Parathyroid adenoma (tissue), 2 donors: ENCODE measurements at regions not wholly inside any gene's neighbourhood (a gene's known extent, or its start where the extent isn't known, plus 50 kb on each side); places are given as distances from the start of the nearest gene placed in this dataset.

Experiments used
- H2AFZ ChIP-seq: fragments of 300-600 bp; sonication (generic); one replicate; pipeline ENCODE4 v1.7.0; 2017; ENCODE audit warnings: antibody characterized with exemption, mild to moderate bottlenecking
- H3K27ac ChIP-seq: fragments of 300-600 bp; sonication (generic); one replicate; pipeline ENCODE4 v1.7.0; 2017
- H3K27me3 ChIP-seq: fragments of 300-600 bp; sonication (generic); one replicate; pipeline ENCODE4 v1.7.0; 2017; ENCODE audit warnings: low read length; ENCODE audit not compliant: control insufficient read depth, insufficient read depth
- H3K36me3 ChIP-seq: fragments of 300-600 bp; sonication (generic); one replicate; pipeline ENCODE4 v1.7.0; 2017; ENCODE audit warnings: low read length; ENCODE audit not compliant: control insufficient read depth, insufficient read depth
- H3K4me1 ChIP-seq: fragments of 300-600 bp; sonication (generic); one replicate; pipeline ENCODE4 v1.7.0; 2017; ENCODE audit warnings: control low read depth
- H3K4me2 ChIP-seq: fragments of 300-600 bp; sonication (generic); one replicate; pipeline ENCODE4 v1.7.0; 2017; ENCODE audit warnings: low read length
- H3K4me3 ChIP-seq: fragments of 300-600 bp; sonication (generic); one replicate; pipeline ENCODE4 v1.7.0; 2017; ENCODE audit warnings: low read depth, low read length
- H3K79me2 ChIP-seq: fragments of 300-600 bp; sonication (generic); one replicate; pipeline ENCODE4 v1.7.0; 2017; ENCODE audit warnings: control low read depth
- H3K9ac ChIP-seq: fragments of 300-600 bp; sonication (generic); one replicate; pipeline ENCODE4 v1.7.0; 2017; ENCODE audit warnings: mild to moderate bottlenecking
- H3K9me3 ChIP-seq: fragments of 300-600 bp; sonication (generic); one replicate; pipeline ENCODE4 v1.7.0; 2017; ENCODE audit warnings: low read length; ENCODE audit not compliant: control insufficient read depth
- CTCF ChIP-seq: fragments of 300-600 bp; sonication (generic); IDR thresholded peaks from one replicate; pipeline ENCODE4 v1.7.0; 2017; ENCODE audit warnings: antibody characterized with exemption, mild to moderate bottlenecking
- donor health status: primary hyperparathyroidism.

DNA sequence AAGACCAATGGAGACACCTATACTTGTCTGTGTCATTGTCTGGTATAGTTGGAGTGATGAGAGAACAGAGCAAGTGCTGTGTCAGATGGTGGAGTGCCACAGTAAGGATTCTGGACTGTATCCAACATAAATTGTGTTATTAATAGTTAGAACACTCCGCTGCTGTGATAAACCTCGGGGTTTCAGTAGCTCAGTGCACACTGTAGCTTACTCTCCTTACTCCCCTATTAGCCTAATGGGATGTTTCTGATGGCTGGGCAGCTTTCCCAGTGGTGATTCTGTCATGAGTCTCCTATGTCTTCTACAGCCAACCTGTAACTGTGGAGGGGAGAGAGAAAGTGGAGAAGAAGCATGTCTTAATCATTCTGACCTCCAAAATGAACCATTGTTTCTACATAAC is 127.6 kb upstream of the PTCH1 start:
- no peak overlapping the region for H3K4me3 ChIP-seq
- H3K27me3 ChIP-seq, result no peaks in the 10 kb centered on the region
- no peaks in the 10 kb centered on the region for H3K79me2 ChIP-seq
- H3K36me3 ChIP-seq, result no peaks in the 10 kb centered on the region
- no peak for TF ChIP-seq CTCF
- H3K9me3 ChIP-seq, result no peaks in the 10 kb centered on the region
- no peaks in the 10 kb centered on the region for H3K4me1 ChIP-seq
- no peak overlapping the region for H3K27ac ChIP-seq
- H3K9ac ChIP-seq, result no peak overlapping the region
- no peak overlapping the region for H3K4me2 ChIP-seq
- no peak overlapping the region for H2AFZ ChIP-seq

DNA sequence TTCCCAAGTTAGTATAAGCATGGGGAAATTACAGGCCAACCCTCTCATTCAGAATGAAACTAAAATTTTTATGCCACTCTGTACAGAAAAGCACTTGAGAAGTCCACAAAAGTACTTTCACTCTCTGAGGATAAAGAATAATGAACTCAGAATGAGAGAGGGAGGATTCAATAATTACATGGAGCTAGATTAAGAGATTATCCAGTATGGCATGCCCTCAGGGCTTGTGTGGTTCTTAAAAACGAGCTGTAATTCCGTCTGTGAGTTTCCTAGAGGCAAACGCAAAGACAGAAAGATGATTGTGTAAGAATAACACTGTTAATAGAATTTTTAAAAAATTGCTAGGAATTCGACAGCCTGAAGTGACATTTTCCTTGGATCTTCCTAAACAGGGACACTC is 126.8 kb upstream of the PTCH1 start:
- Histone ChIP-seq H3K27ac (no peak overlapping the region), H3K4me2 (no peak overlapping the region), H3K4me1 (no peaks in the 10 kb centered on the region), H3K36me3 (no peaks in the 10 kb centered on the region), H3K9me3 (no peaks in the 10 kb centered on the region), H3K27me3 (no peaks in the 10 kb centered on the region), H3K79me2 (no peaks in the 10 kb centered on the region), H2AFZ (no peak overlapping the region), H3K9ac (no peak overlapping the region), H3K4me3 (no peak overlapping the region)
- TF ChIP-seq CTCF, result no peak

DNA sequence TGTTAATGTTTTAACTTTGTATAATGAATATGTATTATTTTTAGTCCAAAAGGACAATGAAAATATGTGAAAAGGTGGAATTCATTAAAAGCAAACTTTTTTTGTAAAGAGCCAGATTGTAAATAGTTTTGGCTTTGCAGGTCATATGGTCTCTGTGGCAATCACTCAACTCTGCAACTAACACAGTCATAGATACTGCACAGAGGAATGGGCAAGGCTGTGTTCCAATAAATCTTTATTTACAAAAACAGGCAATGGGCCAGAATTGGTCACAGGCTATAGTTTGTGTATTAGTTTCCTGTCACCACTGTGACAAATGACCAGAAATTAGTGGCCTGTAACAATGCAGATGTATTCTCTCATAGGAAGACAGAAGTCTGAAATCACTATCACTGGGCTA is 125.4 kb upstream of the PTCH1 start:
- Histone ChIP-seq H2AFZ (no peak overlapping the region), H3K9me3 (no peaks in the 10 kb centered on the region), H3K27ac (no peak overlapping the region), H3K79me2 (no peaks in the 10 kb centered on the region), H3K36me3 (no peaks in the 10 kb centered on the region), H3K9ac (no peak overlapping the region), H3K4me2 (no peak overlapping the region), H3K4me1 (no peaks in the 10 kb centered on the region), H3K27me3 (no peaks in the 10 kb centered on the region), H3K4me3 (no peak overlapping the region)
- TF ChIP-seq CTCF, result no peak

DNA sequence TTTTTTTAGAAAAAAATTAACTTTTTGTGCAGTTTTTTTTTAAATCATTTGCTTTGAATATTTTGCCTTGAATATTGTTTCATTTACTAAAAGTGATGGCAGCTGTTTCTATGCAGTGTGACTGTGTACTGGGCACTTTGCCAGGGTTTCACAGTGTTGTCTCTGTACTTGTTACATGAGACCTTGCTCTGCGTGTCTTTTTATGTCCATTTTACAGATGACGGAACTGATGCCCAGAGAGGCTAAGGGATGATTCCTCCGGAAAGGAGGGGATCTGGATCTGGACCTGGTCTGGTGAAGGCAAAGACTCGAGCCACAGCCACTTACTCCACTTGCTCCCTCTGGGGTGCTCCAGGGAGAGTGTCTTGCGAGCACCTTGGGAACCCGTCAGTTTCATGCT is 124.8 kb upstream of the PTCH1 start:
- no peaks in the 10 kb centered on the region for H3K27me3 ChIP-seq
- no peaks in the 10 kb centered on the region for H3K9me3 ChIP-seq
- no peak for TF ChIP-seq CTCF
- H3K9ac ChIP-seq, result no peak overlapping the region
- H3K4me3 ChIP-seq, result no peak overlapping the region
- H3K36me3 ChIP-seq, result no peaks in the 10 kb centered on the region
- H3K4me2 ChIP-seq, result no peak overlapping the region
- H3K27ac ChIP-seq, result no peak overlapping the region
- no peaks in the 10 kb centered on the region for H3K4me1 ChIP-seq
- no peak overlapping the region for H2AFZ ChIP-seq
- no peaks in the 10 kb centered on the region for H3K79me2 ChIP-seq

- H3K79me2 ChIP-seq, result no peaks in the 10 kb centered on the region
- H3K27me3 ChIP-seq, result no peaks in the 10 kb centered on the region
- no peak overlapping the region for H3K4me2 ChIP-seq
- H3K4me1 ChIP-seq, result no peaks in the 10 kb centered on the region
- H3K27ac ChIP-seq, result no peak overlapping the region
- H2AFZ ChIP-seq, result no peak overlapping the region
- no peak overlapping the region for H3K4me3 ChIP-seq
- no peaks in the 10 kb centered on the region for H3K9me3 ChIP-seq
- no peak for TF ChIP-seq CTCF
- no peaks in the 10 kb centered on the region for H3K36me3 ChIP-seq
- H3K9ac ChIP-seq, result no peak overlapping the region
Observed at GRCh38 chr9:95640336-95640735, 123.6 kb upstream of the PTCH1 start.
